ENCODE measurements at regions not wholly inside any gene's neighbourhood (a gene's known extent, or its start where the extent isn't known, plus 50 kb on each side); places are given as distances from the start of the nearest gene placed in this dataset.
A peak's percentile ranks its signal among the peaks of the same experiment; 100 is the strongest.

GRCh38 chr12:132439333-132439904, 50.5 kb upstream of the FBRSL1 start:
- H3K36me3 ChIP-seq (ENCODE audit: control insufficient read depth in 2 of 2, insufficient read depth in 2 of 2, low read length in 1 of 2), result no peaks in the 10 kb centered on the region
- H3K27me3 ChIP-seq (ENCODE audit: control insufficient read depth in 2 of 2, insufficient read depth in 1 of 2, low read length in 1 of 2), result peaks cover 0 to 6% of the 10 kb centered on the region in 2 donors
- no peak overlapping the region for H3K4me3 ChIP-seq (ENCODE audit: low read length in 2 of 2)
- WGBS, result 35% methylated on average over 28 of the region's 28 CpGs
- peaks cover 0 to 48% of the 10 kb centered on the region in 2 donors for H3K9me3 ChIP-seq (ENCODE audit: control insufficient read depth in 2 of 2, insufficient read depth in 1 of 2, low read length in 1 of 2)
- DNase-seq (ENCODE audit: low read depth in 6 of 9, low spot score in 9 of 9), result peak in 2 of 9 donors; percentile 61 to 69
- peak overlapping the region; percentile 66 to 74 for H3K27ac ChIP-seq (ENCODE audit: low read depth in 1 of 2, low read length in 1 of 2)
- peaks cover 11 to 53% of the 10 kb centered on the region in 2 donors for H3K4me1 ChIP-seq (ENCODE audit: control insufficient read depth in 2 of 2, insufficient read depth in 2 of 2, low read length in 2 of 2)

- Histone ChIP-seq H3K27me3 (ENCODE audit: control insufficient read depth in 2 of 2, insufficient read depth in 1 of 2, low read length in 1 of 2) (peaks cover 0 to 6% of the 10 kb centered on the region in 2 donors), H3K27ac (ENCODE audit: low read depth in 1 of 2, low read length in 1 of 2) (peak overlapping the region in 1 of 2 donors; percentile 74), H3K9me3 (ENCODE audit: control insufficient read depth in 2 of 2, insufficient read depth in 1 of 2, low read length in 1 of 2) (peaks cover 0 to 55% of the 10 kb centered on the region in 2 donors), H3K36me3 (ENCODE audit: control insufficient read depth in 2 of 2, insufficient read depth in 2 of 2, low read length in 1 of 2) (no peaks in the 10 kb centered on the region), H3K4me3 (ENCODE audit: low read length in 2 of 2) (no peak overlapping the region), H3K4me1 (ENCODE audit: control insufficient read depth in 2 of 2, insufficient read depth in 2 of 2, low read length in 2 of 2) (peaks cover 4 to 53% of the 10 kb centered on the region in 2 donors)
- DNase-seq (ENCODE audit: low read depth in 6 of 9, low spot score in 9 of 9), result no peak
- WGBS, result 97% methylated on average over 28 of the region's 28 CpGs
These were observed 51.2 kb upstream of the FBRSL1 start for GRCh38 chr12:132438726-132439125.

- no peaks in the 10 kb centered on the region for H3K36me3 ChIP-seq (ENCODE audit: control insufficient read depth in 2 of 2, insufficient read depth in 2 of 2, low read length in 1 of 2)
- H3K27me3 ChIP-seq (ENCODE audit: control insufficient read depth in 2 of 2, insufficient read depth in 1 of 2, low read length in 1 of 2), result peaks cover 0 to 6% of the 10 kb centered on the region in 2 donors
- WGBS, result 55% methylated on average over 30 of the region's 30 CpGs
- peak overlapping the region in 1 of 2 donors; percentile 65 for H3K27ac ChIP-seq (ENCODE audit: low read depth in 1 of 2, low read length in 1 of 2)
- DNase-seq (ENCODE audit: low read depth in 6 of 9, low spot score in 9 of 9), result peak in 2 of 9 donors; percentile 52 to 54
- peaks cover 0 to 56% of the 10 kb centered on the region in 2 donors for H3K9me3 ChIP-seq (ENCODE audit: control insufficient read depth in 2 of 2, insufficient read depth in 1 of 2, low read length in 1 of 2)
- H3K4me1 ChIP-seq (ENCODE audit: control insufficient read depth in 2 of 2, insufficient read depth in 2 of 2, low read length in 2 of 2), result peaks cover 4 to 53% of the 10 kb centered on the region in 2 donors
- H3K4me3 ChIP-seq (ENCODE audit: low read length in 2 of 2), result no peak overlapping the region
These were observed 51.8 kb upstream of the FBRSL1 start for GRCh38 chr12:132437943-132438700.

GRCh38 chr12:132437252-132437932, 52.6 kb upstream of the FBRSL1 start:
- WGBS, result 25% methylated on average over 15 of the region's 15 CpGs
- H3K27me3 ChIP-seq (ENCODE audit: control insufficient read depth in 2 of 2, insufficient read depth in 1 of 2, low read length in 1 of 2), result peaks cover 0 to 6% of the 10 kb centered on the region in 2 donors
- peak overlapping the region; percentile 15 to 65 for H3K27ac ChIP-seq (ENCODE audit: low read depth in 1 of 2, low read length in 1 of 2)
- H3K36me3 ChIP-seq (ENCODE audit: control insufficient read depth in 2 of 2, insufficient read depth in 2 of 2, low read length in 1 of 2), result no peaks in the 10 kb centered on the region
- H3K4me3 ChIP-seq (ENCODE audit: low read length in 2 of 2), result no peak overlapping the region
- peaks cover 4 to 59% of the 10 kb centered on the region in 2 donors for H3K4me1 ChIP-seq (ENCODE audit: control insufficient read depth in 2 of 2, insufficient read depth in 2 of 2, low read length in 2 of 2)
- peaks cover 0 to 56% of the 10 kb centered on the region in 2 donors for H3K9me3 ChIP-seq (ENCODE audit: control insufficient read depth in 2 of 2, insufficient read depth in 1 of 2, low read length in 1 of 2)
- DNase-seq (ENCODE audit: low read depth in 6 of 9, low spot score in 9 of 9), result no peak

GRCh38 chr12:132436791-132437251, 53.1 kb upstream of the FBRSL1 start:
- Histone ChIP-seq H3K27me3 (ENCODE audit: control insufficient read depth in 2 of 2, insufficient read depth in 1 of 2, low read length in 1 of 2) (peaks cover 0 to 6% of the 10 kb centered on the region in 2 donors), H3K4me3 (ENCODE audit: low read length in 2 of 2) (no peak overlapping the region), H3K27ac (ENCODE audit: low read depth in 1 of 2, low read length in 1 of 2) (no peak overlapping the region), H3K36me3 (ENCODE audit: control insufficient read depth in 2 of 2, insufficient read depth in 2 of 2, low read length in 1 of 2) (no peaks in the 10 kb centered on the region), H3K9me3 (ENCODE audit: control insufficient read depth in 2 of 2, insufficient read depth in 1 of 2, low read length in 1 of 2) (peaks cover 0 to 60% of the 10 kb centered on the region in 2 donors), H3K4me1 (ENCODE audit: control insufficient read depth in 2 of 2, insufficient read depth in 2 of 2, low read length in 2 of 2) (peaks cover 4 to 64% of the 10 kb centered on the region in 2 donors)
- DNase-seq (ENCODE audit: low read depth in 6 of 9, low spot score in 9 of 9), result no peak
- WGBS, result 79% methylated on average over 17 of the region's 17 CpGs

- H3K27me3 ChIP-seq (ENCODE audit: control insufficient read depth in 2 of 2, insufficient read depth in 1 of 2, low read length in 1 of 2), result peaks cover 0 to 6% of the 10 kb centered on the region in 2 donors
- no peak for DNase-seq (ENCODE audit: low read depth in 6 of 9, low spot score in 9 of 9)
- 97% methylated on average over 39 of the region's 39 CpGs for WGBS
- H3K36me3 ChIP-seq (ENCODE audit: control insufficient read depth in 2 of 2, insufficient read depth in 2 of 2, low read length in 1 of 2), result no peaks in the 10 kb centered on the region
- H3K9me3 ChIP-seq (ENCODE audit: control insufficient read depth in 2 of 2, insufficient read depth in 1 of 2, low read length in 1 of 2), result peaks cover 0 to 72% of the 10 kb centered on the region in 2 donors
- no peak overlapping the region for H3K4me3 ChIP-seq (ENCODE audit: low read length in 2 of 2)
- peaks cover 8 to 76% of the 10 kb centered on the region in 2 donors for H3K4me1 ChIP-seq (ENCODE audit: control insufficient read depth in 2 of 2, insufficient read depth in 2 of 2, low read length in 2 of 2)
- H3K27ac ChIP-seq (ENCODE audit: low read depth in 1 of 2, low read length in 1 of 2), result no peak overlapping the region
These were observed 54.3 kb upstream of the FBRSL1 start for GRCh38 chr12:132435486-132436187.

GRCh38 chr12:132433641-132434395, 56.1 kb upstream of the FBRSL1 start:
- peaks cover 9 to 77% of the 10 kb centered on the region in 2 donors for H3K4me1 ChIP-seq (ENCODE audit: control insufficient read depth in 2 of 2, insufficient read depth in 2 of 2, low read length in 2 of 2)

More at GRCh38 chr12:132433641-132434395, 56.1 kb upstream of the FBRSL1 start:
- WGBS, result 73% methylated on average over 35 of the region's 35 CpGs
- peaks cover 2 to 16% of the 10 kb centered on the region in 2 donors for H3K27me3 ChIP-seq (ENCODE audit: control insufficient read depth in 2 of 2, insufficient read depth in 1 of 2, low read length in 1 of 2)
- DNase-seq (ENCODE audit: low read depth in 6 of 9, low spot score in 9 of 9), result no peak
- H3K9me3 ChIP-seq (ENCODE audit: control insufficient read depth in 2 of 2, insufficient read depth in 1 of 2, low read length in 1 of 2), result peaks cover 2 to 85% of the 10 kb centered on the region in 2 donors
- no peaks in the 10 kb centered on the region for H3K36me3 ChIP-seq (ENCODE audit: control insufficient read depth in 2 of 2, insufficient read depth in 2 of 2, low read length in 1 of 2)
- H3K27ac ChIP-seq (ENCODE audit: low read depth in 1 of 2, low read length in 1 of 2), result no peak overlapping the region
- no peak overlapping the region for H3K4me3 ChIP-seq (ENCODE audit: low read length in 2 of 2)
